GM21786 (cell line): ENCODE measurements at regions not wholly inside any gene's neighbourhood (a gene's known extent, or its start where the extent isn't known, plus 50 kb on each side); places are given as distances from the start of the nearest gene placed in this dataset.
"Not testable (repeated sequence)": the region's sequence is repeated elsewhere in the genome, so short reads cannot be mapped to it uniquely, and the experiment has no call there.

Experiments
- ATAC-seq: cut with Tn5 transposase; IDR thresholded peaks from one replicate; pipeline ENCODE4 v1.9.1; 2021; ENCODE audit not compliant: unreplicated experiment

DNA sequence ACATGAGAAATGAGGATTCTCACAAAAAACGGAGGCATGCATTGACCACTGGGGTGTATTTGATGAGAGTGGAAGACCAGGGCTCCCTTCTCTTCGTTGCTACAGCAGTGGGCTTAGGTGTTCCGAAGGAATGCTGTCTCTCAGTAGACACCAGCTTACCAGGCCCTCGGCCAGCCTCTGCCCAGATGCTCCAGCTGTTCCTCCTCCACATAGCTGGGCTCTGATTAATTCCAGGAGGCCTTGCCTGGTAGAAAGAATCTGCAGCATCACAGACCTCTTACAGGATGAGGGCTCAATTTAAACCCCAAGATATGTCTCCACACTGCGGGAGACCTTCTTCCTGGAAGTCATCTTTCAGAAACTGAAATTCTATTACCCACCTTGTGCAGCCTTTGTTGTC lies 346.6 kb upstream of the TENM3 start:
- ATAC-seq = no peak

DNA sequence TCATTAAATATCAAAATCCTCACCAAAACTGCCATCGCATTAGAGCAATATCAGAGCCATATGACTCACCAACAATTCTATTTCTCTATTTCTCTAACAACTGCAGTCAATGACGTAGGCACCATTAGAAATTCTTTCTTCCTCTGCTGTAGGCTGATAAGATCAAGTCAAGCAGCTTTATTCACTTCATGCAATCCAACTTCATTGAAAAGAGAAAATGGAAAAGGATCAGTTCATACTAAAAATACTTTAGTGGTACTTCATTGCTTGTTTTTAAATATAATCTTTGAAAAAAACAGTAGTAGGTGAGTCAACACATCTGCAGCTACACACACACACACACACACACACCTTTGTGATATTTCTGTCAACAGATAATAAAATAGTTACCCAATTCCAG lies 345.3 kb upstream of the TENM3 start:
- no peak for ATAC-seq

- not testable (repeated sequence) for ATAC-seq
Observed at GRCh38 chr4:181902404-181902803, 340.8 kb upstream of the TENM3 start.

- no peak for ATAC-seq
Observed at GRCh38 chr4:181905708-181906107, 337.5 kb upstream of the TENM3 start.

DNA sequence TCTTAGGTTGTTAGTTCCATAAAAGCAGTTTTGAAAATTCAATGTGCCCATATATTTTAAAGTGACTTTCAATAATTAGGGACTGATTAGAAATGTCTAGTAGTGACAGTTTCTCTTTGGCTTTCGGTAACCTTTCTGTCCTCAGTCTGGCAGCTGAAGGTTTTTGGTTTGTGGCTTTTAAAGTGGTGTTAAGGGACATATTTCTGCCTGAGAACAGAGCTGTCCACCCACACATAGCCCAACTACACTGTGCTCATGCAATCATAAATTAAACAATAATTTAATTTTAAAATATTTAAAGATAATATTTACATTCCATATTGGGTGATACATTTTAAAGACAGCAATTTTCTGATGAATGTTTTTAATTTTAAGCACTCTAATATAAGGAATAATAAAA lies 335.0 kb upstream of the TENM3 start:
- ATAC-seq = no peak

- ATAC-seq = no peak
Observed at GRCh38 chr4:181909368-181909767, 333.8 kb upstream of the TENM3 start.

DNA sequence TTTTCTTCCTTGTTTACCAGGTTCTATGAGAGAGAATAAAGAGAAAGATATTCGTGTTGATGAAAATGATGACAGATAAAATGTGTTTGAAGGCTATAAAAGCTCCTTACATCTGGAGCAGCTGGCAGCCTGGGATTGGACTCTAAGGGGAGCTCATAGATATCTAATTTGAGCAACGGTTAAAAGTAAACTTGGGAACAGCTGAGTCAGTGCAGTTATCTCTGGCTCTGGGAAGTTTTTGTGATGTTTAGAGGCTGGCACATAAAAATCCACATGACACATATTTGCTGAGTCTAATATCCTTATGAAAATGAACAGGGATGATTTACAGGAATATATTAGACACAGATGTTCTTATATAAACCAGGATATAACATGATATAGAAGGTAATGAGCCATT lies 331.8 kb upstream of the TENM3 start:
- ATAC-seq = no peak

DNA sequence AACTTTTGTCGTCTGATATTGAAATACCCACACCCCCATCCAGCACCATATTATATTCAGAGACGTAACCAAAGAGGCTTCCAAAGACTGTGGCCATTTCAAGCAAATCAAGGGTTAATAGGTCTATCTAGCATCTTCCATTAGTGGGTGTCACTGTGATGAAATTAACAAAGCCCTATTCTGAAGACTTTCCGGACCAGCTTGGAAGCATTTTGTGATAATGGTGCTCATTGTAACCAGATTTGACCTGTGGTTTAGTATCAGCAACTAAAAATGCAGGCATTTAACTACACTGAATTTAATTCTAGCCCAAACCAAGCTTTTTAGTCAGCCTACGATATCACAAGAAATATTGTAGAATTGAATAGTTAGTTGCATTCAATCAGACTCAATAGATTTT lies 309.7 kb upstream of the TENM3 start:
- ATAC-seq = no peak

DNA sequence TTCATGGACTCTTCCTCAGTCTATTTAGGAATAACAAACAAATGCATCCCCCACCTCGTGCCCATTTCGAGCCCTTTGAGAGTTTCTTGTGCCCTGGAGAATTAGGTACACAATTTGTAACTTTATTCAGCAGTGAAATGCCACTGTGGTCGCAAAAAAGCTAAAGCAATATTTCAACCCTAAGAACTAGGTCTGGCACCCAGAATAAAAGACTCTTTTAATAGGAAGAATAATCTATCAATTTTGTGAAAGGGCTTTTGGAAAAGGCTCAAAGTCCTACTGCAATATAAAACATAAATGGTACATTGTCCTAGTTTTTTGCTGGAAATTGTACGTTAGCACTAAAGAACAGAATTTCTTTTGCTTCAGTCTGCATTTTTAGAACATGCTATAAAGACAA lies 304.6 kb upstream of the TENM3 start:
- ATAC-seq = no peak

DNA sequence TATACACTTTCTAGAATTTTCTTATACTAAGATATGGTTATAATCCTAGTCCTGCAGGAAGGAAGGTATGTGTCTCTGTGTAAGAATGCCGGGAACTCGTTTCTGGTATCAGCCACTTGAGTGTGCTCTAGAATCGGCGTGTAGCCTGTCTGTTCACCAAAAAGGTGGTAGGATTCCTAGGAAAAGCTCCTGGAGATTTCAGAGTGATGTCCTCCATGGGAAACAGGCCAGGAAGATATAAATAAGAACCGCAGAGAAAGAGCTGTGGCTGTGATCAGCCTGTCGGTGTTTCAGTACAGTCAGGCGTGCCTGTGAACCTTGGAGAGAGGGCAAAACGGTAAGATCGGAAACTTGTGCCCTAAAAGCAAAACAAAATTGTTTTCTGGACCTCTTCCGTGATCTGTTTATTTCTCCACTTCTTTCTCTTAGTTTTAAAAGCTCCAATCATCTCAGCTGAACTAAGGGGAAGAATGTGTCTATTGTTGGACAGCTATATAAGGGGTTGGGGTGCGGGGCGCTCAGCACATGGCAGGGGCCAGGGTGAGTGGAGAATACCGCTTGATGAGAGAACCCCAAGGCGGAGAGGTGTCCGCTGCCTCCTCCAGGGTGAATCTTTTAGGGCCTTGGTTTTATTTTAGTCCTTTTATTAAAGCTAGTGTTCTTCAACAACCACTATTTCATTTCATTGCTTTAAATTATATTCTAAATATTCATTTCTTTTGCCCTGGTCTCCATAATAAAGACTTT lies 303.8 kb upstream of the TENM3 start:
- ATAC-seq = no peak

DNA sequence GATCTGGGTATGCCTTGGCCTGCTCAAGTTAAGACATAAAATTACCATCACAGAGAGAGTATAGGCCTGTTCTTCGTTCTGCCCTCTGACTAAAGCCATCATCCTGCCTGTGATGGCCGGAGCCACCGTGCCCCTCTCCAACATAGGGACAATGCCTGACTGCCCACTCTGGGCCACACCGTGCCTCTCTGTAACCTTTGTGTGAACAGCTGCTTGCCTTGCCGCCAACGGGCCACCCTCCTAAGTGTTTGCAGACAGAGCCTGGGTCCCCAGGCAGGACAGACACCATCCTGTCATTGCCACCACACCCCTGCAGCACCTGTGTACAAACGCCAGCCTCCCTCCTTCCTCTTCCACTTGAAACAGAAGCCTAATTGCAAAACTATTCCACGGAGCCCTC lies 298.7 kb upstream of the TENM3 start:
- no peak for ATAC-seq

DNA sequence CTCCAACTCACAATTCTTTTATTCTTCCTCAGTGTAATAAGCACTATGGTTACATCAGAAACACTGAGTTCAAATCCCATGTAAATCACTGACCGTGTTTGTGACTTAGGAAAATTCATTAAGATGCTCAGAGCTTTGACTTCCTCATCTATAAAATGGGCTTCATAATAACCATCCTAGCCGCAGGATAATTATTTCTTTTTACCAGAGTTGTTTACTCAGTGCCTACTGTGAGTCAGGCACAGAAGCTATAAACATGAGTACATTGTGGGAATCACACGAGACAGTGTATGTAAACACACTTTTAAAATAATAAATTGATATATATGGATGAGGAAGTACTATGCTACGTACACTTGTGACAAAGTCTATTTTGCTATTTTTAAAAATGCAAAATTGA lies 296.3 kb upstream of the TENM3 start:
- no peak for ATAC-seq

DNA sequence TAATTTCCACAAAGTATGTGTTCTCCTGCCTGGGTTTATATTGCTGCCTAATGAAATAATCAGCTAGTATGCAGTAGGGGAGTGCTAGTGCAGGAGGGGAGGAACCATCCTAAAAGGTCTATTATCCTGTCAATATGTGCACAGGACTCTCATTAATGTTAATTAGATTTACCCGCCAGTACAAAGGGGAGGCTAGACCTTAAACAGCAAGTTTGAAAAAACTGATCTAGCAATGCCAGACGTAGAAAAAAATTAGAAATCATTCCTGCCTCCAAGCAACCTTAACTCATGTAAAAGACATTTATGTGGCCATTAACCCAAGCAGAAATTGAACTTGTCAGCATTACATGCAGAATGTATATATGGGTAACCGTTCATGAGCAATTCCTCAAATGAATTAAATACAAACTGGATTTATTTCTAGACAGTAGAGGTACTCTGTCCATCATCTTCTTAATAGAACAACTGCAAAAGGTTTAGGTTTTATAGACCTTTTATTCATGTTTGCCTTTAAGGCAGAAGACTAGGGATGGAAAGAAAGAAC lies 294.3 kb upstream of the TENM3 start:
- ATAC-seq = no peak

DNA sequence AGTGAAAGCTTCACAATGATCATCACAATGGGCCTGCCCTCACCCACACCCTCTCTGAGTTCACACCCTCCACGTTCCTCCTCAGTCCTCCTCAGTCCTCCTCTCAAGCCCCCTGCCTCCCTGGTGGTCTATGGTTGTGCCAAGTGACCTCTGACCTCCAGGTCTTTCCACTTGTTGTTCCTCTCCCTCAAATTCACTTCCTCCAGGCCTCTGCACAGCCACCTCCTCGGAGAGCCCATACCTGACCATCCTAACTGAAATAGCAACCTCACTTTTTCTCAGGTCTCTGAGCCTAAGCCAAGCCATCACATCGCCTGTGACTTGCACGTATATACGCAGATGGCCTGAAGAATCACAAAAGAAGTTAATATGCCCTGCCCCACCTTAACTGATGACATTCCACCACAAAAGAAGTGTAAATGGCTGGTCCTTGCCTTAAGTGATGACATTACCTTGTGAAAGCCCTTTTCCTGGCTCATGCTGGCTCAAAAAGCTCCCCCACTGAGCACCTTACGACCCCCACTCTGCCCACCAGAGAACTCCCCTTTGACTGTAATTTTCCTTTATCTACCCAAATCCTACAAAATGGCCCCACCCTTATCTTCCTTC lies 293.4 kb upstream of the TENM3 start:
- ATAC-seq = no peak

GRCh38 chr4:181950372-181951127 lies 292.7 kb upstream of the TENM3 start:
- no peak for ATAC-seq

GRCh38 chr4:181951265-181951664 lies 291.9 kb upstream of the TENM3 start:
- no peak for ATAC-seq

DNA sequence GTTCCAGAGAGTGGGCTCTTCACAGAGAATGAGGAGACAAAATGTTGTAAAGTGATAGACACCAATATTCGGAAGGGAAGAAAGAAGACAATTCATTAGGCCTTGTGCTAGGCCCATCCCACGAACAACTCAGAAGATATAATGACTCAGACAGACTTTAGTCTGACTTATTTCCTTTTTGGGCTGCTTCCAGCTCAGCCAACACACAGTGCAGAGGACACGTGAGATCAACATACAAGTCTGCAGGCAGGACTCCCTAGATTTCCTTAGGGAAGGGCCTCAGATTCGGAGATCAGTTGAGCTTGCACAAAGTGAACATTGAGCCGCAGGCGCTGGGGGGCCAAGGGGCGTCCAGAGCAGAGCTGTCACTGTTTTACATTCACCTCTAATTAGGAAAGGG lies 290.7 kb upstream of the TENM3 start:
- ATAC-seq = no peak

DNA sequence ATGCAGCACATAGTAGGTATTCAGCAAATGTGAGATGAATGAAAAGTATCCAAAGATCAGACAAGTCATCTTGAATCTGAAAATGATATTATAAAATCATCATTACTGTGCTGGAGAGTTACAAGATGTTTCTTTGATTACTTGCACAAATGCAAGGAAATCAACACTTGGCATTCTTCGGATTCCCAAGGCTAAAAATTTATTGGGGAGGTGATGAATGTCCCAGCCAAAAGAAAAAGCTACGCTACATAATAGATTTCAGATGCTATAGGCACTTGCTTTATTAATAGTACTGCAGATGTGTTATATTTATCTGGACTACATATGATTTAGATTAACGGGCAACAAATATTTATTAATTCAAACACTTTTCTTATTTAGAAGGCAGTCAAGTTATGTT lies 286.7 kb upstream of the TENM3 start:
- no peak for ATAC-seq

- ATAC-seq = no peak
Observed at GRCh38 chr4:181957088-181957487, 286.1 kb upstream of the TENM3 start.

DNA sequence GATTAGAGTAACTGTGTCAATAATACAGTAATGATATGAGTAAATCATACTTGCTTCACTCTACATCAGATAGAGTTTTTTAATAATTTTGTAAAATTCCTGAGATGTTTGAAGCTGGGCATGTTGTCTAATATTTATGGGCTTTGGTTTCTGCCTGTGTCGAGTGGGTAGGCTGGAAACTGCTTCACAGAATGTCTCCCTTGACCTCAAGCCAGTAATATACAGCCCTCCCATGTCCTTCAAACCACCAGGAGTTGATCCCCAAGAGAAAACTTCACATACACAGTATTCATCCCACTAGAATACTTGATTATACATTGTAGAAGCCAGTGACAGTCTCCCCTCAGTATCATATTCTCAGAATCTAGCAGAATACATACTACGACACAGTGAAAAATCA lies 284.8 kb upstream of the TENM3 start:
- ATAC-seq = no peak

- ATAC-seq = no peak
Observed at GRCh38 chr4:181959121-181959520, 284.1 kb upstream of the TENM3 start.

DNA sequence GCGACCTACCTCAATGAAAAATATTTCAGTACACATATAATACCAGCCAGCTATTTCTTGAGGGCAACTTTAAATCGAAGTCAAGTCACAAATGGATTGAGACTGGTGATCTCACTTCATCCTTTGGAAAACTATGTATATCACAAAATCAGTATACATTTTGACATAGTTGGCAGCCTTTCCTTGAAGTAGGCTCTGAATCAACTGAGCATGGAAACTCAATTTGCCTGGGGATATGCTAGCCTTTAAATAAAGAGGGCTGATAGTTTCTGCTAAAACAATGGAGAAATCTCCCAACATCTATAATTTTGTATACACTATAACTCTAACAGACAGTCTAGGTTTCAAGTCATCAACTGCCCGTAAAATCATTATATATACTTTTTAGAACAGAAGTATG lies 282.8 kb upstream of the TENM3 start:
- ATAC-seq = no peak
